ENCODE measurements at regions not wholly inside any gene's neighbourhood (a gene's known extent, or its start where the extent isn't known, plus 50 kb on each side); places are given as distances from the start of the nearest gene placed in this dataset.
A peak's percentile ranks its signal among the peaks of the same experiment; 100 is the strongest.
"Not testable (repeated sequence)": the region's sequence is repeated elsewhere in the genome, so short reads cannot be mapped to it uniquely, and the experiment has no call there.

DNA sequence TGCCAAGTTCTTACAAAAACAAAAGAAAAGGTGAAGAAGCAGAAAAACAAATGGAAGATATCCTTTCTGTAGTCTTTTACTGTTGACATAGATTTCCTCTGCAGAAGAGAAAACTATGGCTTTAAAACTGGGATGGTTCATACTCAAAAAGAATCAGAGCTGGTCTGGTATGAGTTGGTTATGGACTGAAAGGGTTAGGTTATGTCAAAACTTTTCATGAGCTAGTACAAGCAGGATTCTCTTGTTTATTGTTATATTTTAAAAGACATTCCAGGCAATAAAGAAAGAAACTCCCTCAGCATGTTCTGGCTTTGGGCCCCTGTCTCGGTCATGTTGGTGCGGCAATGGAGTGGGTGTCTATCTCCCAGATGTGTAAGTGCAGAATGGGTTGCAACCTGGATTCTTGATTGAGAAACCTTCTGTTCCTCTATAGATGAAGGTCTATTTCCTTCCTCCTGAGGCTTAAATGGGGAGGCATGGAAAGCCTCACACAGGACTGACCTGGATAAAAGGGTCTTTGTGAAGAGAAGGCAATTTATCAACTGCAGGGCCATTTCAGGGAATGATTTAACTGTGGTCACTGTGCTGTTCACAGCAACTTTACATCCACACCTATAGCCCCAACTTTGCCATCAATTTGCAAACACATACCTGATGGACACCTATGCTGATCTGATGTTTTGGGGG is 209.6 kb upstream of the TNC start:
- no peak for DNase-seq

DNA sequence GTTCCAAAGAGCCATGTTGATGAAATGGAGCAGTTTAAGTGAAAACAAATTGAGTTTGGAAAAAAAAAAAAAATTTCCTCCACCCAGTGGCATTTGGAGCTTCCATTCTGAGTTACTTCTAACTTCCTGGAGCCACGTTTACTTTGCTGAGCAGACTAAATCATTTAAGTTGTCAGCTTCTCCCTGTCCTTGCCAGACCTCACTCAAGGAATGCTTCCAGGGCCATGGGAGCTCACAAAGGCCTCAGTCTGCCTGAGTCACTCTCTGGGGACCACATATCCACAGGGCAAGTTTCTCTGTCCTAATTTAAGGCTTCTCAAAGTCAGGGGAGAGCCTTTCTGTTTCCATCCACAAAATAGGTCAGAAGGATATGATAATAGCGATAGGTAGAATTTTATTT is 210.3 kb upstream of the TNC start:
- DNase-seq = no peak

DNA sequence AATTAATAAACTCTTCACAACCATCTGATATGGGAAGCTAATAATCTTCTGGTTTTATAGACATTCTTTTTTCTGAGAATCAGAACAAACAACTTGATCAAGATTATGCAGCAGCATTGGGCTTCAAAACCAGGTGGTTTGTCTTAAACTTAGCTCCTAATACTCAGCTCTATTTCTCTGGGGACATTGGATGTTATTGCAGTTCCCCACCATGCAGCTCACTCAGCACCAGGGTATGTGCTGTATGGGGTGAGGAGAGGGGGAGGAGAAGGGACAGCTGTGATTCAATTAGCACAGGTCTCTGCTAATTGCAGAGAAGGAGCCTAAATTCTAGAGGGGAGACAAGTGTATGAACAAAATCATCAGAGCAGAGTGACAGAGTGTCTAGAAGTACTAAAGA is 210.7 kb upstream of the TNC start:
- no peak for DNase-seq

DNA sequence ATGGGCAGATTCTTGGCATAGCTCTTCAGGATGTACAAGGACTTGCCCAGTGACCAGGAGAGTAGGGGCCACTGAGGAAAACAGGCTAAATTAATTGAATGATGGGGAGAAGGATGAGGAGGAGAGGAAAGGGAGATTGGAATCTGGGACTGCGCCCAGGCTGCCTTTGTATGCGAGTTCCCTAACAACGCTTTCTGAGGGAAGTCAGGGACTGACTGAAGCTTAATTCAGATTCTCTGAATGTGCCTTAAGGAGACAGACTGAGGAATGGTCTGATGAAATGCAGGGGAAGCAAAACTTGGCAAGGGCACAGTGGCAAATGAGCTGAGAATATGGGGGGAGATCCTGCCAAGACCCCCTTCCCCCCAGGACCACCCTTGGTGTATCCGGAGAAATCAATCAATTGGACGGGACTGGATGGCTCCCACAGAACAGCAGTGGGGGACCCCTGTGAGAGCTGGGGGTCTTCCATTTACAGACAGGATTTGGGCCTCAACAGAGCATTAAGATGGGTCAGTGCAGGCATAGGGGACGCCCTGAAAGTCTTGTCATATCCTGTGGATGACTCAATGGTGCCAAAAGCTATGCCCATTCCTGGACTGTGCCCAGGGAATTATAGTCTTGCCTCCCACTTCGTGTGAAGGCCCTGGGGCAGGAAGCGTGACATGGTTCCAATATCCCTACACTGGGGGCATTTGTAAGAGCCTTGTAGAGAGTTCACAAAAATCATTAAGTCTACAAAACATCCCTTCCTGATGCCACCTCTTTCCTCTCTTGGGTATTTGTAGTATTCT is 215.5 kb upstream of the TNC start:
- no peak for DNase-seq

DNA sequence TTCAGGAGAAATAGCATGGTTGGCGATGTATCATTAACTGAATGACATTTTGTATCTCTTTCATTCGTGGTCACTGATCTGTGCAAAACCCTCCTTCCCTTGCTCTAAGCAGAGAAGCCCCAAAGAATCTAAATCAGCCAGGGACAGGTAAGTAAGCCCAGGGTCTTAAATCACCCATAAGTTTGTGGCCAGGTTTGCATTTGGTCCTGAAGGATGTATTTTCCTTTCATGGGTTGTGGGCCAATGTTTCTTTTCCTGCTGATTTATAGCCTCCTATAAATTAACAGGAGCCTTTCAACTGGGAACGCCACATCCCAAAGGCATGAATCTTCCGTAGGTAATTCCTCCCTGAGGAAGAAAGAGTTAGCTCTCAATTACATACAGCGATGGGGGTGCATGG is 217.5 kb upstream of the TNC start:
- DNase-seq = no peak

DNA sequence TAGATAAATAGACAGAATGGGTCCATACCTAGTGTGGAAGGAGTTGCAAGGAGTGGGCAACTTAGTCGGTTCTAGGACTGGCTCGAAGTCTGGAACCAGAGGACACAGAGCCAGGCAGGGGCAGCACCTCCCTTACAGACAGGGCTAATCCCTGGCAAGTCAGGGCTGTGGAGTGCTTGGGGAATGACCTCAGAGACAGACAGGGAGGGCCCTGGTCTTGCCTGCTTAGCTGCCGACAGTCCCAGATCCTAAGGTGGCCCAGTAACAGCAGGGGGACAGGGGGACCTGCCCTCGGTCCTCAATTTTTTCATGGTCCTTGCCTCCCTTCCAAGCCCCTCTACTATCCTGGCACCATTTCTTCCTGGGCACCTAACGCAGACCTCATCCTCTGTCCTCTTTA is 222.4 kb upstream of the TNC start:
- no peak for DNase-seq

DNA sequence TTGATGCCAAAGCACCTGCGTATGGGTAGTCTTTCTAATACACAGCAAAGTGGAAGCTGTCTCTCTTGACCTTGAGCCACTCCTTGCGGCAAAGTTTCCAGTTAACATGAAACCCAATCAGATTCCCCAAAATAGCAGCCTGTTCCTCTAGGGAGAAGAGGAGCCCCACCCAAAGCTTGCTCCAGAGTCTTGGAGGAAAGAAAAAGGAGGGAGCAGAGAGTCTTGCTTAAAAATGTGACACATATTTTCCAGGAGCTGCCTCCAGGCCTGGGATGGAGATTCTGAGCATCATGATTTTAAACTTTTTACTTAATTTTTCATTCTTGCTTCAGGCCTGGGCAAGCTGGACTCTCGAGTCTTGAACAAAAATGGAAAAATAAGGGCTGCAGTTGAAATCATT is 223.5 kb upstream of the TNC start:
- DNase-seq = no peak

DNA sequence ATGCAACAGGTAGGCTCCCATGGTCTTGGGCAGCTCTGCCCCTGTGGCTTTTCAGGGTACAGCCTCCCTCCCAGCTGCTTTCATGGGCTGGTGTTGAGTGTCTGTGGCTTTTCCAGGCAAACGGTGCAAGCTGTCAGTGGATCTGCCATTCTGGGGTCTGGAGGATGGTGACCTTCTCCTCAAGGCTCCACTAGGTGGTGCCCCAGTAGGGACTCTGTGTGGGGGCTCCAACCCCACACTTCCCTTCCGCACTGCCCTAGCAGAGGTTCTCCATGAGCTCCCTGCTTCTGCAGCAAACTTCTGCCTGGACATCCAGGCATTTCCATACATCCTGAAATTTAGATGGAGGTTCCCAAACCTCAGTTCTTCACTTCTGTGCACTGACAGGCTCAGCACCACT is 229.8 kb upstream of the TNC start:
- DNase-seq = not testable (repeated sequence)

DNA sequence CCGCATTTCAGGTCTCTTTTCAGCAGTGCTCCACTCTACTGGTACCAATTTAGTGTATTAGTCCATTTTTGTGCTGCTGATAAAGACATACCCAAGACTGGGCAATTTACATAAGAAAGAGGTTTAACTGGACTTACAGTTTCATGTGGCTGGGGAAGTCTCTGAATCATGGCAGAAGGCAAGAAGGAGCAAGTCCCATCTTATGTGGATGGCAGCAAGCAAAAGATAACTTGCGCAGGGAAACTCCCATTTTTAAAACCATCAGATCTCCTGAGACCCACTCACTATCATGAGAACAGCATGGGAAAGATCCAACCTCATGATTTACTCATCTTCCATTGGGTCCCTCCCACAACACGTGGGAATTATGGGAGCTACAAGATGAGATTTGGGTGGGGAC is 231.0 kb upstream of the TNC start:
- not testable (repeated sequence) for DNase-seq

DNA sequence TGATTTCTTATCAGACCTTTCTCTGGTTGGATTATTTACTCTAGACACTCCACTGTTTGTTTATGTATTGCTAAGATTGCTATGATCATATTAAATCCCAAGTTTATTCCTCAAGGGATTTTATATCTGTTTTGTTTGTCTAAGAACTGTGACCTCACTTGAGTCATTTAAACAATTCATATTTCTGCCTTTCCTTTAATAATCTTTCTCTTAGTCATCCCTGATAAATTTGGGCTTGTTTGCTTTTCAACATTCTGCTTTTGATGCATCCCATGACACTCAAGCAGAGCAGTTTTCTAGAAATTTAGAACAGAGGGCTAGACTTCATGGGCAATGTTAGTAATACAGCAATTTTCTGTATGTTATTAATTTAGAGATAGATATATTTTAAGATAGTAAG is 231.6 kb upstream of the TNC start:
- DNase-seq = no peak

DNA sequence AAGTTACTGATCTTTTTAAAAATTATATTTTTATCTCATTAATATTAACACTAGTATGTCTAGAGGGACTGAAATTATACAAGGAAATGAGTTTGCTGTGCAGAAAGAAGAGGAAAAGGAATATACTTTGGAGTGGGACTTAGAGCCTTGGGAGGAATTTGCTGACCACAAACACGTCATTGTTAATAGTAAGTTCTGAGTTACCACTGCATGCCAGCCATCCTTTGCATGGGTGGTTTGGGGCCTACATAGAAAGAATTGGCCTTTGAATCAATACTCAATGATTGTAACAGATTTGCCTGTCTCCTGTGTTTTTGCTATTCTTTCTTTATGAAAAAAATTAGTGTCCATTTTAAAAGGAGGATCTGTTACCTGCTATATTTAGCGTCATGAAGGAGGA is 232.6 kb upstream of the TNC start:
- no peak for DNase-seq

DNA sequence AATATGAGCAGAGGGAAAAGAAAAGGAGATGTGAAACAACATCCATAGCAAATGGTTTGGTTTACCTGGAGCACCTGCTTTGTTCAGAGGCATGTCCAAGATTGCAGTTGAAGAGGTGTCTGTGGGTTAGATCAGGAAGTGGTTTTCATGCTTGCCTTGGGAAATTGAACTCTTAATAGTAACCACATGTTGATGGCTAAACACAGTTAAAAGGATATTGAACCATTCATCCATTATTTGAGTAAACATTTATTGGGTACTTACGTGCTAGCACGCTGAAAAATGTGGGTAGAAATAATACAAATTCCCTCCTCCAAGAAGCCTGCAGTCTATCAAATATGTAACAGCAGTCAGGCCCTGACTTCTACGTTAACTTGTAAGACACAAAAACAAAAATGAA is 235.7 kb upstream of the TNC start:
- no peak for DNase-seq

DNA sequence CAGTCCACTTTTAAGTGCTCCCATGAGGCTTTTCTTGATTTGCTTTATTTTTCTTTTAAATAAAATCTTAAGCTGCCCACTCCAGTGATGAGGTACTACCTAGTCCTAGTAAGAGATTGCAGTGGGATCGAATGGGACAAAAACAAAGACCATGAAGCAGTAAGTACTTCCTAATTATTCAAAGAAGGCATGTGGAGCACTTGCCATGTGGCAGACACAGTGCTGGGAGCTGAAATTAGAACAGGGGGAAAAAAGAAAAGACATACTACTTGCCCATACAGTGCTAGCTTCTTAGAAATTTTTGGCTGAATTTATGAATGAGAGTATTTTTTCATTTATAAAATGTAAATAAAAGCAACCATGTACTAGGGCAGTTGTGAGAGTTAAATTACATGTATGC is 239.9 kb upstream of the TNC start:
- DNase-seq = no peak

DNA sequence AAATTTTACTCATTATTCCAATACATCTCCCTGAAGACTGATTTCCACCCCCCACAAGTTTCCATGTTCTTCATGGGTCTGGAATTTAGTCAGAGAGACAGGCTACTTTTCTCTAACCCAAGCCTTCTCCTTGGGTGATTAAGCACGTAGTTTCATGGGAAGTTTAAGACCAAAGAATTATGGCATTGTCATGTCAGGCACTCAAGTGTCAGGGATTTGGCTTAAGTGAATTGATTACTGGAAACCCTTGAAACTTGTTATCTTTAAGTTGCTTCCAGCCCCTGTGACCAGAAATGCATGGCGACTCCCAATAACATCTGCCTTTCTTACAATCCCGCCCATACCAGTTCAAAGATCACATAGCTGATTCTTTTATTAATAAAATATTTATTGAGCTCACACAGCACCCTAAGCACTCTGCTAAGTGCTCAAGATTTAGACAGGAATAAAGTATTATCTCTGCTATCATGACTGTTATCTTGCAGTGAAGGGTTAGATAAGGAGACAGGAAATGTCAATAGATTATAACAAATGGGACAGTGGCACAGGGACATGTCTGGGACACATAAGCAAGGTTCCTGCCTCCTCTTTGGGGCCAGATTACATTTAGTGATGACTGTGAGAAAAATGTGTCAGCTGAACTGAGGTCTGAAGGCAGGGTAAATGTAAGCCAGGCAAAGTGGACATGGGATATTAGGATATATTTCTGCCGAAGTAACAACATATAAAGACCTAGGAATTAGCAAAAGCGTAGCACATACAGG is 241.2 kb upstream of the TNC start:
- DNase-seq = no peak

DNA sequence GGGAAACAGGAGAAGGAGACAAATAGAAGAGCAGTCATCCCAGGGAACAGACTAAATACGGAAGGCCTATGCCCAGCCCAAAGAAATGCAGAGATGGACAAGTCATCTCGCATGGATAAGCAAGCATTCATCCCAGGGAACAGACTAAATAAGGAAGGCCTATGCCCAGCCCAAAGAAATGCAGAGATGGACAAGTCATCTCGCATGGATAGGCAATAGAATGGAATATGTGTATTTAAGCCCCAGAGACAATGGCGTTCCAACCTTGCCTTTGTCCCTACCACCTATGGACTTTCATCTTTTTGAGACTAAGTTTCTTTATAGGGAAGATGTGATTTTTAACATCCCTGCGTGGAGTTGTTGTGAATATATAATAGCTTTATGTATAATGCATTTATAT is 242.2 kb upstream of the TNC start:
- DNase-seq = no peak

DNA sequence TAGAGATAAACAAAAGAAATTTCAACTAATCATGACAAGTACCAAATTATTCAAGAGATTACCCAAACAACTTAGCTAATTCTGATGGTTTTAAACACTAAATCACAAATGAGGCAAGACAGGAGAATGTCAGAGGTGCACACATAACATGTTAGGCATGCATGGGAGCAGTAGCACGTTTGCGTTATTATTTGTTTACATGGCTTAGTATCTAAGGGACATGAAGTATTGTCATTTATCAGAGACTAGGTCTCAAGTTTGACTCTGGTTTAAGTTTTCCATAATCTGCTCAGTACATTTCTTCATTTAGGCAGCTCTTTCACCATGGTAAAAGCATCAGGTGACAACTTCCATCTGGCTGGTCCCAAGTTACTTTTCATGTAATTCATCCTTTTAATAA is 244.1 kb upstream of the TNC start:
- no peak for DNase-seq

DNA sequence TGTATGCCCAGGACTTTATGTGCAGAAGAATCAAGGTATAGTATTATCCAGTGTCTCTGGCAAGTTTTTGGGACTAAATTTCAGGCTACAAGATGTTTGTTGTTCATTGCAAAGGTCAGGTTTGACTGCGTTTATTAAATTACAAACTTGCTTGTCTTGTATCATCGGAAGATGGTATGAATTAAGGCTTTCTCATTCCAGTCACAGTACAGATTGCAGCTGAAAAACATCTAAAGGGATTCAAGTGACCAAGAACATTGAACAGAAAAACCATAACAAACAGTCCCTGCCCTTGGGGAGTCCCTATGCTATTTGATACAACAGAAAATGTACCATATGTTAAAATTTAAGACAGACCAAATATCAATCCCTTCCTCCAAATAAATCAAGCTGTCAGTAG is 244.7 kb upstream of the TNC start:
- no peak for DNase-seq

DNA sequence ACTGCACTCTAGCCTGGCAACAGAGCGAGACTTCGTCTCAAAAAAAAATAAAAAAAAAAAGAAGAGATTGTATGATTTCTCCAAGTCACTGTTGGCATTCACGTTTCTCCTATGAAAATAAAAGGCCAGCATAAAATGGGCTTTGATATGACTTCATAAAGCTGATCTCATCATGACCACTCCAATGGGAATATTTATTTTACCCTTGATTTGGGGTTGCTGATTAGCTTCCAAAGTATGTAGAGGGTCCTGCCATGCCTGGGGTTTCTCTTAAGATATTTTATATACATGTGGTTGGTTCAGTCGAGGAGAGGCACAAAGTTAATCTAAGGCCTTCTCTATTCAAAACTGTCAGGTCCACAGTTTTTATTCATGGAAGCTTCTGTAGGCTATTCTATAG is 247.0 kb upstream of the TNC start:
- no peak for DNase-seq

DNA sequence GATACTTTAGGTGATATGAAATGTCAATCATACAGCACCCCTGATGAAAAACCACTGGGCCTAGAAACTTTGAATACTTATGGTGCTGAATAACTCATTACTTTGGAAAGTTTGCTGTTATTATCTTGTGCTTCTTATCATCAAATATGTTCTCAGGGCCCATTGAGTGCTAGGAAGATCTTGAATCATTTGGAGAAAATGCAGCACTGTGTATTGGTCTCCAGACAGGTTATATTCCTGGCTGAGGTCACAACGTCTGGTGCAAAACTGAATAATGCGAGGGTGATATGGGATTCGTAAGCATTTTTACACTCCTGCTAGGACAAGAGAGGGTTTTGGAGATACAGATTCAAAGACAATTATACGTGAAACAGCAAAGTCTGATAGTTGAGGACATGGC is 249.4 kb upstream of the TNC start:
- no peak for DNase-seq

DNA sequence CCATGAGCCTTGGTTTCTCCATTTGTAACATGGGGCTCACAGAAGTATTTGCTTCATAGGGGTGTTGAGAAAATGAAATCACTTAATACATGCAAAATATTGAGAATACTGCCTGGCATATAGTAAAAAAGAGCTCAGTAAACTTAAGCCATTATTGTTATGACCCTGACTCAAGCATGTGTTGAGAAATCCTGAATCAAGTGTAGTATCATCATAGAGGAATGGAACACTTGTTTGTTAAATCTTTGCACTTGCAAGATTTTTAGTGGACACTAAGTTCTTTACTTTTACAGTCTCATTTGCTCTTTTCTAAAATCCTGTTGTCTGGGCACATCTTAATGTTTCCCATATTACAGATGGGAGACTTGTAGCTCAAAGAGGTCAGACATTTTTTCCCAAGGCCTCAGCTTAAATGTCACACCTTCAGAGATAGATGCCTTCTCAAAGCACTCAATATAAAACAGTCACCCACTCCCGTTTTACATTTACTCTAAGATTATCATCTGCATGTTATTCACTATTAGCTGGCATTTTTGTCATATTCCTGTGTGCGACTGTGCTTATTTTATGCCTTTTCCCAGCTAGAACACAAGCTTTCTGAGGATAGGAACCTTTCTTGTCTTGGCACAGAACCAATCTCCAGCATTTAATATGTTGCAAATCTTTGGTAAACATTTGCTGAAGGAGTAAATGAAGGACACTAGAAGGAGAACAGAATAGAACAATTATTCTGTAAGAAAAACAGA is 250.0 kb upstream of the TNC start:
- no peak for DNase-seq

DNA sequence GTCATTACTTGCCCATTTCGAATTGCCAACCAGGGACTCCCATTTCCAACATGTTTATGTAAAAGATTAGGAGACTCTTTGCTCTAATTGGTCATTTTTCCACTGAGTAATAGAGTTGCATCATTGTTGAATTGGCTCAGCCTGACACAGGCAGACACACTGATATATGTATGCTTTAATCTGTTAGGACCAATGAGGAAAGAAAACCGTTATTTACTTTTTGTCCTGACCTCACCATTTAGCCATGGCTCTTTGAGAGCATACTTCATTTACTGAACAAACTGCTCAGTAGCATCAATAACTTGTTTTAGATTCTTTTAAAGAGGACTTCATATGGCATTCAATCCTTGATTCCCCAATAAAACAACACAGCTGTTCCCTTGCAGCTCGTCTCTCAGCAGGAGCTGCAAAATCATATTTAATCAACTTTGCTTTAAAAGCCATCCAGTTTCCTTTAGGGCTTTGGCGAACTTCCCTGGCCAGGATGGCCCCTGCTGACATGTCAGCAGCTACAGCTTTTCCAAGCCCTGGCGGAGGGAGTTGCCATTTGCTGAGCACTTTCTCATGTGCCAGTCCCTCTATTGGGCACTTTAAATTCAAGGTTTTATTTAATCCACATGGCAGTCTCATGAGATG is 251.5 kb upstream of the TNC start:
- DNase-seq = no peak

DNA sequence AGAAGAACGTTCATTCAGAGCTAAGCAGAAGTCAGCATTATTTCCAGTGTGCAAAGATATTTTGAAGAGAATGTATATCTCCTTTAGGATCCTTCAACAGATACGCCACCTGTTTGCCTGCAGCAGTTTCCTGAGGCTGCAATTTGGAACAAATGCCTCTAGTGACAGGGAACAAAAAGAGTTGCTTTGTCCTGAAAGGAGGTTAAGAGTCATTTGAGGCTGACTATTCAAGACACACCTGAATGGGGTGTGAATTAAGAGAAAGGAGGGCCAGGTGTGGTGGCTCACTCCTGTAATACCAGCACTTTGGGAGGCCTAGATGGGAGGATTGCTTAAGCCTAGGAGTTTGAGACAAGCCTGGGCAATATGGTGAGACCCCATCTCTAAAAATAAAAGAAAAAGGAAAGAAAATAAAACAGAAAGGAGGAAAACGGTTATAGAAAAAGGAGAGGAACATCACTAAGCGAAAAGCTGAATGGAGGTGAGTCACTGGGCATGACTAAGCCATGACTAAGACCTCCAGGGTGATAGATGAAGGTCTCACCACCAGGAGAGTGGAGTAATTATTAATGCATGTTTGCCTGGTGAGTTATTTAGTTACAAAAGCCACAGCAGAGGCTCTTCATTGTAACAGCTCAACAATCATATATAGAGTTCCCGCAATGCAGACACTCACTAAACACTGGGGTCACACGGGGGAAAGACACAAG is 255.2 kb upstream of the TNC start:
- peak; percentile 17 for DNase-seq

Data from activated naive CD4-positive, alpha-beta T cell treated with anti-CD3 and anti-CD28 coated beads, Interleukin-2, amount 50 U/mL, for 16 hours (primary cell).